ENCODE measurements at regions not wholly inside any gene's neighbourhood (a gene's known extent, or its start where the extent isn't known, plus 50 kb on each side); places are given as distances from the start of the nearest gene placed in this dataset.
"Not testable (repeated sequence)": the region's sequence is repeated elsewhere in the genome, so short reads cannot be mapped to it uniquely, and the experiment has no call there.

DNA sequence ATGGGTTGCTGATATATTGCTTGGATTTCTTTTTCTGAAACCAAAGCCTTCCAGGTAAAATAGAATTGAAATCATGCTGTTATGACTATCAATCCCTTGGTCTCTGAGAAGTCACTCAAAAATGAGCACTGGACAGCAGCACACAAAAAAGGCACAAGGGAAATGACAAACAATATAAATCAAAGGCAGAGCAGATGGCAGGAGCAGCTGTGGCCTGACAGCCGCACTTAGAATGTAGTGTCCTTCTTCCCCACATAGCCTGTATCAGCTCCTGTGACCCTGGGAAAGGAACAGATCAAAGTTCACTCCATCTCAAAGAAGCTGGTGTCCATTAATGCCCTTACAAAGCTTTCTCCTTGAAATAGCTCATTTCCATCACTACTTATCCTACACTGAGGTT, 326.7 kb downstream of the SUCLG1 start:
- no peak for DNase-seq (ENCODE audit: low read depth)
- TF ChIP-seq, protein P1, sequence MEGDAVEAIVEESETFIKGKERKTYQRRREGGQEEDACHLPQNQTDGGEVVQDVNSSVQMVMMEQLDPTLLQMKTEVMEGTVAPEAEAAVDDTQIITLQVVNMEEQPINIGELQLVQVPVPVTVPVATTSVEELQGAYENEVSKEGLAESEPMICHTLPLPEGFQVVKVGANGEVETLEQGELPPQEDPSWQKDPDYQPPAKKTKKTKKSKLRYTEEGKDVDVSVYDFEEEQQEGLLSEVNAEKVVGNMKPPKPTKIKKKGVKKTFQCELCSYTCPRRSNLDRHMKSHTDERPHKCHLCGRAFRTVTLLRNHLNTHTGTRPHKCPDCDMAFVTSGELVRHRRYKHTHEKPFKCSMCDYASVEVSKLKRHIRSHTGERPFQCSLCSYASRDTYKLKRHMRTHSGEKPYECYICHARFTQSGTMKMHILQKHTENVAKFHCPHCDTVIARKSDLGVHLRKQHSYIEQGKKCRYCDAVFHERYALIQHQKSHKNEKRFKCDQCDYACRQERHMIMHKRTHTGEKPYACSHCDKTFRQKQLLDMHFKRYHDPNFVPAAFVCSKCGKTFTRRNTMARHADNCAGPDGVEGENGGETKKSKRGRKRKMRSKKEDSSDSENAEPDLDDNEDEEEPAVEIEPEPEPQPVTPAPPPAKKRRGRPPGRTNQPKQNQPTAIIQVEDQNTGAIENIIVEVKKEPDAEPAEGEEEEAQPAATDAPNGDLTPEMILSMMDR (IDR thresholded peaks at IDR 0.05; ENCODE audit: control insufficient read depth, extremely low read depth, insufficient read depth): no peak

DNA sequence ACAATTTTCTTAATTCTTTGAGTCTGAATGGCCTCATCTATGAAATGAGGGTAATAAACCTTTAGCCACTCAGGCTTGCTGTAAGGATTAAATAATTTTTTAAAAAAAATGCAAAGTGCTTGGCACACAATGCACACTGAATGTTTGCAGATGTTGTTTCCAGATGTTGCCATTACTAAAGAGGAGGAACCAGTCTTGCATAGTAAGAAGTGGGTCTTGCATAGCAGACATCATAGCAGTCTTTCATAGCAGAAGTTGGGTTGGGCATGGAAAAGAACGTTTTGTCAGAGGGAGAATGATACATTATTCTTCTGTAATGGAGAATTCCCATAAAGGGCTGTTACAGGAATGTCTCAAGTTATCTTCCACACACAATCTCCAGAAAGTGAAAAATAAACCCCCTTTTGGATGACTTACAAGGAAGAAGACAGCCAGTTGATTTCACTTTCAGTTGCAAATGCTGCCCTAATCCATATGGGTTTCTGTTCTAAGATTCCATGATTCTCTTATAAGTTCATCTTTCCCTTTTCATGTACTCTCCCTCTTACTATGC, 327.7 kb downstream of the SUCLG1 start:
- TF ChIP-seq, protein P1 (IDR thresholded peaks at IDR 0.05; ENCODE audit: control insufficient read depth, extremely low read depth, insufficient read depth): no peak
- no peak overlapping the region for H3K4me3 ChIP-seq (ENCODE audit: low read depth, low read length)
- no peak for DNase-seq (ENCODE audit: low read depth)

More for the DNA sequence above, 326.7 kb downstream of the SUCLG1 start:
- no peak overlapping the region for H3K4me3 ChIP-seq (ENCODE audit: low read depth, low read length)

DNA sequence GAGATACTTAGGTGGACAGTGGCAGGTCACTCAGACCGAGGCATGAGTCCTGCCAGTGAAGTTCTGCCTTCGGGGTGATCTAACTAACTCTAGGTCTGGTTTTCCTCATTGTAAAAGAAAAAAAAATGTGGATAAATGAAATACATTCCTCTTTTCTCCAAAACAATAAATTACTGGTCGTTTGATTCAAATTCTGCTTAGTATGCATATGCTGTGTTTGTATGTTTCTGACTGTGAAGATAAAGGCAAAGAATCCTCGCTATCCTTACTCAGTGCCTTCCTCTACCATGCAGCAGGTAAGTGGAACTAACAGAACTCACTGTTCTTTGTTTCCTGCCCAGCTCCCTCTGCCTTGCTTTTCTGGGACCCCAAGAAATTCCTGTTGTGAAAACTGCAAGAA, 330.1 kb downstream of the SUCLG1 start:
- DNase-seq (ENCODE audit: low read depth): no peak
- TF ChIP-seq, protein P1 (IDR thresholded peaks at IDR 0.05; ENCODE audit: control insufficient read depth, extremely low read depth, insufficient read depth): no peak
- H3K4me3 ChIP-seq (ENCODE audit: low read depth, low read length): no peak overlapping the region

DNA sequence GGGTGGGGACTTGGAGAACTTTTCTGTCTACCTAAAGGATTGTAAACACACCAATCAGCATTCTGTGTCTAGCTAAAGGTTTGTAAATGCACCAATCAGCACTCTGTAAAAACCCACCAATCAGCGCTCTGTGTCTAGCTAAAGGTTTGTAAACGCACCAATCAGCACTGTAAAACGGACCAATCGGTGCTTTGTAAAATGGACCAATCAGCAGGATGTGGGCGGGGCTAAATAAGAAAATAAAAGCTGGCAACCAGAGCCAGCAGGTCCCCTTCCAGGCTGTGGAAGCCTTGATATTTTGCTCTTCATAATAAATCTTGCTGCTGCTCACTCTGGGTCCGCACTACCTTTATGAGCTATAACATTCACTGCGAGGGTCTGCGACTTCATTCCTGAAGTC, 331.3 kb downstream of the SUCLG1 start:
- not testable (repeated sequence) for H3K4me3 ChIP-seq (ENCODE audit: low read depth, low read length); DNase-seq (ENCODE audit: low read depth)

DNA sequence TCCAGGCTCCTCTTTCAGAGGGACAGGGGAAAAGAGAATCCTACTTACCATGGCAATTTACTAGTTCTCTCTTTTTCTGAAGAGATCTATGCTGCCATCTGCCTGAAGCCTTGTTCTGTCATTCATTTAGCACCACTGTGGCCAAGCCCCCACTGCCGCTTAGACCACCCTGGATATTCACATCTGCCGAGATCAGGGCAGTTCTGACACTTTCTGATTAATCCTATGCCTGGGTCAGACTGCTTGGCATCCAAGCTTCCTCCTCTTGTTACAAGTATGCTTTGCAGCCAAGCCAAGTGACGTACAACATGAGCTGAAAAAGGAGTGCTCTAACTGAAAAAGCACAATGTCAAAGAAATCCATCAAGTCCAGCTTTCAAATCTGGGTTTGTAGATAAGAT, 332.6 kb downstream of the SUCLG1 start:
- DNase-seq (ENCODE audit: low read depth): no peak
- no peak overlapping the region for H3K4me3 ChIP-seq (ENCODE audit: low read depth, low read length)
- TF ChIP-seq, protein P1 (IDR thresholded peaks at IDR 0.05; ENCODE audit: control insufficient read depth, extremely low read depth, insufficient read depth): no peak

DNA sequence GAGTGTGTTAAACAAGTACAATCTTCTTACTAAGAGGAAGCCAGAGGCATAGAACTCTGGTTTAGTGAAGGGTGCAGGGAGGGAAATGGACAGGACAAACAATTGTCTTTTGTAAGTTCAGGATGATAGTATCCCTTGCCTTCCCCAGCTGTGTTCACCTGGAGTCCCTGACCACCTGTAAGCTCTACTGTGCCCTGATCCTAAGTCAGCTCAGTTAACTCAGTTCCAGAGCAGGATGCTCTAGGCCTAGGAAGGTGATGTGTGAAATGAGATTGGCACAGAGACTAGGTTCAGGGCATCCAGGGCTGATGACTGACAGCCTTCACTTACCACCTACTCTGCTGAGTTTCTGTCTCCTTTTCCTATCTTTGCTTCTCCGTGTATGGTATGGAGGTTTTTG, 333.0 kb downstream of the SUCLG1 start:
- H3K4me3 ChIP-seq (ENCODE audit: low read depth, low read length): no peak overlapping the region
- no peak for DNase-seq (ENCODE audit: low read depth)
- TF ChIP-seq, protein P1 (IDR thresholded peaks at IDR 0.05; ENCODE audit: control insufficient read depth, extremely low read depth, insufficient read depth): no peak

DNA sequence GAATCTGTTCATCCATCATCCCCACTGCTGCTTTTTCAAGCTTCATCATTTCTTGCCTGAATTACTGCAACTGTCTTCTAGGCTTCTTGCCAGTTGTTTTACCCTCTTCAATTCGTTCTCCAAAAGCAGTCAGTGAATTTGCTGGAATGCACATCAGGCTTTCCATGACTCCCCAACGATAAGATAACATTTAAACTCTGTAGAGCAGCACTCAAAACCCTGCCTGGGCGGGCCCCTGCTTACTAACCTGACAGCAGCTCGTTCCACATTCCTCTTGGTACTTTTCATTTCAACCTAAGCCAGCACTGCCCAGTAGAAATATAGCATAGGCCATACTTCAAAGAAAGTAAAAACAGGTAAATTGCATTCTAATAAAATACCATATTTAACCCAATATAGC, 342.9 kb downstream of the SUCLG1 start:
- TF ChIP-seq, protein P1 (IDR thresholded peaks at IDR 0.05; ENCODE audit: control insufficient read depth, extremely low read depth, insufficient read depth): no peak
- no peak for DNase-seq (ENCODE audit: low read depth)
- no peak overlapping the region for H3K4me3 ChIP-seq (ENCODE audit: low read depth, low read length)
